ENCODE measurements at regions not wholly inside any gene's neighbourhood (a gene's known extent, or its start where the extent isn't known, plus 50 kb on each side); places are given as distances from the start of the nearest gene placed in this dataset.
"Not testable (repeated sequence)": the region's sequence is repeated elsewhere in the genome, so short reads cannot be mapped to it uniquely, and the experiment has no call there.

GRCh38 chr5:28602429-28602828, 1564.0 kb upstream of the CDH9 start:
- Histone ChIP-seq H2AFZ (ENCODE audit: low read length) (no peak overlapping the region), H3K4me2 (ENCODE audit: extremely low read depth, insufficient read depth, low read length) (no peak overlapping the region), H3K27ac (ENCODE audit: insufficient read depth, low read length) (no peak overlapping the region), H4K20me1 (ENCODE audit: control insufficient read depth, extremely low read depth, insufficient read depth, low read length) (no peaks in the 10 kb centered on the region), H3K36me3 (ENCODE audit: control insufficient read depth, insufficient read depth, low read length) (no peaks in the 10 kb centered on the region), H3K79me2 (ENCODE audit: control insufficient read depth, insufficient read depth, low read length) (no peaks in the 10 kb centered on the region), H3K27me3 (ENCODE audit: control insufficient read depth, insufficient read depth, low read length) (no peaks in the 10 kb centered on the region), H3K4me3 (replicated peaks in 1 of 4; ENCODE audit: control extremely low read depth in 1 of 4, insufficient read depth in 1 of 4, low read depth in 3 of 4, low read length in 4 of 4) (no peak overlapping the region), H3K4me1 (ENCODE audit: control insufficient read depth, extremely low read depth, insufficient read depth, low read length) (no peaks in the 10 kb centered on the region), H3K9ac (ENCODE audit: insufficient read depth, low read length) (no peak overlapping the region), H3K9me3 (ENCODE audit: control insufficient read depth, insufficient read depth, low read depth, low read length) (no peaks in the 10 kb centered on the region)
- no peak for DNase-seq (ENCODE audit: low read depth in 2 of 2)
- no peak for TF ChIP-seq CTCF (conservative IDR thresholded peaks at IDR 0.05 in 1 of 2, IDR thresholded peaks at IDR 0.05 in 1 of 2; ENCODE audit: low read depth in 1 of 2, low read length in 2 of 2)
- TF ChIP-seq EZH2 (IDR thresholded peaks at IDR 0.05; ENCODE audit: low read length, missing control alignments) = no peak

- not testable (repeated sequence) for H3K36me3 ChIP-seq (ENCODE audit: control insufficient read depth, insufficient read depth, low read length); H3K4me2 ChIP-seq (ENCODE audit: extremely low read depth, insufficient read depth, low read length); H2AFZ ChIP-seq (ENCODE audit: low read length); H3K9me3 ChIP-seq (ENCODE audit: control insufficient read depth, insufficient read depth, low read depth, low read length); H3K27me3 ChIP-seq (ENCODE audit: control insufficient read depth, insufficient read depth, low read length); DNase-seq (ENCODE audit: low read depth in 2 of 2); H3K4me1 ChIP-seq (ENCODE audit: control insufficient read depth, extremely low read depth, insufficient read depth, low read length); H3K79me2 ChIP-seq (ENCODE audit: control insufficient read depth, insufficient read depth, low read length); H4K20me1 ChIP-seq (ENCODE audit: control insufficient read depth, extremely low read depth, insufficient read depth, low read length); H3K4me3 ChIP-seq (replicated peaks in 1 of 4; ENCODE audit: control extremely low read depth in 1 of 4, insufficient read depth in 1 of 4, low read depth in 3 of 4, low read length in 4 of 4); H3K27ac ChIP-seq (ENCODE audit: insufficient read depth, low read length); H3K9ac ChIP-seq (ENCODE audit: insufficient read depth, low read length)
Observed at GRCh38 chr5:28596707-28597106, 1558.3 kb upstream of the CDH9 start.

- no peaks in the 10 kb centered on the region for H3K9me3 ChIP-seq (ENCODE audit: control insufficient read depth, insufficient read depth, low read depth, low read length)
- H3K79me2 ChIP-seq (ENCODE audit: control insufficient read depth, insufficient read depth, low read length) = no peaks in the 10 kb centered on the region
- no peaks in the 10 kb centered on the region for H3K4me1 ChIP-seq (ENCODE audit: control insufficient read depth, extremely low read depth, insufficient read depth, low read length)
- TF ChIP-seq CTCF (conservative IDR thresholded peaks at IDR 0.05 in 1 of 2, IDR thresholded peaks at IDR 0.05 in 1 of 2; ENCODE audit: low read depth in 1 of 2, low read length in 2 of 2) (no peak), EZH2 (IDR thresholded peaks at IDR 0.05; ENCODE audit: low read length, missing control alignments) (no peak)
- no peak overlapping the region for H3K9ac ChIP-seq (ENCODE audit: insufficient read depth, low read length)
- no peak overlapping the region for H3K4me3 ChIP-seq (replicated peaks in 1 of 4; ENCODE audit: control extremely low read depth in 1 of 4, insufficient read depth in 1 of 4, low read depth in 3 of 4, low read length in 4 of 4)
- H3K27me3 ChIP-seq (ENCODE audit: control insufficient read depth, insufficient read depth, low read length) = no peaks in the 10 kb centered on the region
- H3K27ac ChIP-seq (ENCODE audit: insufficient read depth, low read length) = no peak overlapping the region
- no peak overlapping the region for H3K4me2 ChIP-seq (ENCODE audit: extremely low read depth, insufficient read depth, low read length)
- H2AFZ ChIP-seq (ENCODE audit: low read length) = no peak overlapping the region
- no peaks in the 10 kb centered on the region for H3K36me3 ChIP-seq (ENCODE audit: control insufficient read depth, insufficient read depth, low read length)
- no peaks in the 10 kb centered on the region for H4K20me1 ChIP-seq (ENCODE audit: control insufficient read depth, extremely low read depth, insufficient read depth, low read length)
- DNase-seq (ENCODE audit: low read depth in 2 of 2) = peak; percentile 12 to 82
Observed at GRCh38 chr5:28580616-28581015, 1542.2 kb upstream of the CDH9 start.

All from fibroblast of lung (primary cell).